Skin epidermis (tissue), 12 donors: ENCODE measurements at regions not wholly inside any gene's neighbourhood (a gene's known extent, or its start where the extent isn't known, plus 50 kb on each side); places are given as distances from the start of the nearest gene placed in this dataset.

Experiments
- H3K27ac ChIP-seq, 21 experiments: fragments of 200-600 bp; sonication (generic) in 11 of 21; one replicate each; pipeline ENCODE4 v1.5.0; 2020; ENCODE audit warnings: mild to moderate bottlenecking in 3 of 21, inconsistent platforms in 2 of 21, moderate library complexity in 2 of 21
- H3K4me3 ChIP-seq, 7 experiments: fragments of 200-600 bp; sonication (generic) in 2 of 7; one replicate each; pipeline ENCODE4 v1.5.0; 2020; ENCODE audit warnings: inconsistent platforms in 2 of 7, mild to moderate bottlenecking in 2 of 7, moderate library complexity in 1 of 7

DNA sequence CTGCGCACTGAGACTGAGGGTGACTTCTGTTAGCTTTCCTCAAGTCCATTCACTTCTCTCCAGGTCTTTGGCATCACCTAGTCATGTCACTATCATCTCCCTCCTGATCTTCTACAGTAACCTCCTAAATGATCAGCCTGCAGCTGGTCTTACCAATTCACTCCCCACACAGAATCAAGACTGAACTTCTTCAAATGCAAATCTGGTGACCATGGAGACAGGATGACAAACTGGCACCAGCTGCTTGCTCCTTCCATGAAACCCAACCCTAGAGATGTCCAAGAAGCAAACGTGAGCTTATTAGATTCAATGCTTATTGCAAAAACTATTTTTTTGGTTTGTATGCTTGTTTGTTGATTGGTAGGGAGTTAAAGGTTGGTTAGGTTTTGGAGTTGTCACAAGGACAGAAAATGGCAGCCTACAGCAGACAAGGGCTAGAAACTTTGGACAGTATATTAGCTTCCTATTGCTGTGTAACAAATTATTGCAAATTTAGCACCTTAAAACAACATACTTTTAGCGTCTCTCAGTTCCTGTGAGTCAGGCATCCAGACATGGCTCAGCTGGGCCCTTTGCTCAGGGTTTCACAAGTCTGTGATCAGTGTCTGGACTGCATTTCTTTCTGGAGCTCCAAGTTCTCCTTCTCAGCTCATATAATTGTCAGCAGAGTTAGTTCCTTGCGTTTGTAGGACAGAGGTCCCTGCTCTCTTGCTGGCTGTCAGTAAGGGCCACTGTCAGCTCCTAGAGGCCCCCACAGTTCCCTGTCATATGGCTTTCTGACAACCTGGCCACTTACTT is 53.3 kb upstream of the GJA8 start:
- Histone ChIP-seq H3K27ac (no peak overlapping the region), H3K4me3 (no peak overlapping the region)

DNA sequence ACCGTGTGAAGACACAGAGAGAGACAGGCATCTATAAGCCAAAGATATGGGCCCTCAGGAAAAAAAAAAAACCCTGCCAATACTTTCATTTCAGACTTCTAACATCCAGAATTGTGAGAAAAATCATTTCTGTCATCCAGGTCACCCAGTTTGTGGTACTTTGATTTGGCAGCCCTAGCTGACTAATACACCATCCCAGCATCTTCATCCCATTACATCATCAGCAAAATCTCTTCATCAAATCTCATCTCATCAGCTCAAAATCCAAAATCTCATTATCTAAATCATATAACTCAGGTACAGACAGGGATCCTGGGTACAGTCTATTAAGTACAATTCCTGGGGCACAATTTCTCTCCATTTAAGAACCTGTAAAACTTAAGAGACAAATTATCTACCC is 51.9 kb upstream of the GJA8 start:
- no peak overlapping the region for H3K4me3 ChIP-seq
- no peak overlapping the region for H3K27ac ChIP-seq

DNA sequence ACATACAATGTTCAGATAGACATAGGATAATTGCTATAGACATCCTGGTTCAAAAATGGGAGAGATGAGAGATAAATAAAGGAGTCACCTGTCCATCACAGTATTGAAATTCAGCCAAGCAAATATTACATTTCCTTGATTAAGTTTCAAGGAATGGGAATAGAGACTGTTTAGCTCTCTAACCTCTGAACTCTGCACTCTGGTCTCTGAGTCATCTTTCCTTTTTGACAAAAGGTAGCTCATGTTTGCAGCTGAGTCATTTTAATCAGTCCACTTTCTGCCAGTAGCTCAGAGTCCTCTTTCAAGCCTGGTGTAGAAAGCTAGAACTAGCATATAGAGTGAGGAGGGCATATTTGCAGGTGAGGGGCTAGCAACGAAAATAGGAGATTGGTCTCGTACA is 51.4 kb upstream of the GJA8 start:
- H3K4me3 ChIP-seq, result no peak overlapping the region
- no peak overlapping the region for H3K27ac ChIP-seq

DNA sequence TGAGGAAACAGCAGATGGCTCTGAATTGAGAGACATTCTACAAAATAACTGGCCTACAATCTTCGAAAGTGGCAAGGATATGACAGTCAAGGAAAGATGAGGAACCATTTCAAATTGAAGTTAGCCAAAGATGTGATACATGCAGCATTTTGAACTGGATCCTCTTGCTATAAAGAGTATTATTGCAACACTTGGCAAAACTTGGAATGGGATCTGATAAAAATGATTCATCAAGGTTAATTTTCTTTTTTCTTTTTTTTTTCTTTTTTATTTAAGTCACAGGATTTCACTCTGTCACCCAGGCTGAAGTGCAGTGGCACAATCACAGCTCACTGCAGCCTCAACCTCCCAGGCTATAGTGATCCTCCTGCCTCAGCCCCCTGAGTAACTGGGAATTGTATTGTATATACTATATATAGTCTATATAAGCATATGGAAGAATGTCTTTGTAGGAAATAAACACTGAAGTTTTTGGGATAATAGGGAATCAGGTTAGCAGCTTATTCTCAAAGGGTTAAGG is 49.8 kb upstream of the GJA8 start:
- Histone ChIP-seq H3K27ac (peak overlapping the region in 2 of 21 experiments; percentile 2 to 40), H3K4me3 (no peak overlapping the region)
